ENCODE measurements at regions not wholly inside any gene's neighbourhood (a gene's known extent, or its start where the extent isn't known, plus 50 kb on each side); places are given as distances from the start of the nearest gene placed in this dataset.

DNA sequence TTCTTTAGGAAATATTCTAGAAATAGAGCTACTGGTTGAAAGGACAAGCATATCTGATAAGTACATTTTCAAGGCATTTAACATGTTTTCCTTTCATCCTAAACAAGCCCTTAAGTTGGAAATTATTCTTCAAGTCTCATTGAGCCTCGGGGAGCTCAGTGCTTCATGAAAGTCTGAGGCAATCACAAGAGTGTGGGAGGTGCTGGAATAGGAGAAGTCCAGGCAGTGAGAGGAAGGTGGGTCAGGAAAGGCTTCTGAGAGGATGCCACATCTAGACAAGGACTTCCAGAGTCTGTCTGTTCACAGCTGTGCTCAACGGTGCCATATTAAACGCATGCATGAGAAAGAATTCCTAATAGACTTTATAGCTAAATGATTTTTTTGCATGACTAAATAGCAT is 69.8 kb downstream of the CD83 start:
- no peak for DNase-seq (ENCODE audit: low spot score)

DNA sequence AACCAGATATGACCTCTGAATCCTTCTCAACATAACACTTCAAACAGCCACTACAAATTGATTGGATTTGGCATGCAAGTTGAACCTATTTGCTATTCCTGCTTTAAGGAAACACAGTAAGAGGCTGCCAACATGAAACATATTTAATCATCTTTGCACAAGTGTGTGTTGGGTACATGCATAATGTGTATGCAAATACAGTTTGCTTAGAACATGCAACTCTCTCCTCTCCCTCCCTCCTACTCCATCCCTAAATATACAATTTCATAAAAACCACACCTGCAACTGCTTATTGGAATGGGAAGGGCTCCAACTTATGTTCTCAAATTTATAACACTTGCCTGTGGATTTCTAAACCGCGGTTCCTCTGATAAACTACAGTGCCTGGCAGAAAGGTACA is 71.5 kb downstream of the CD83 start:
- no peak for DNase-seq (ENCODE audit: low spot score)

DNA sequence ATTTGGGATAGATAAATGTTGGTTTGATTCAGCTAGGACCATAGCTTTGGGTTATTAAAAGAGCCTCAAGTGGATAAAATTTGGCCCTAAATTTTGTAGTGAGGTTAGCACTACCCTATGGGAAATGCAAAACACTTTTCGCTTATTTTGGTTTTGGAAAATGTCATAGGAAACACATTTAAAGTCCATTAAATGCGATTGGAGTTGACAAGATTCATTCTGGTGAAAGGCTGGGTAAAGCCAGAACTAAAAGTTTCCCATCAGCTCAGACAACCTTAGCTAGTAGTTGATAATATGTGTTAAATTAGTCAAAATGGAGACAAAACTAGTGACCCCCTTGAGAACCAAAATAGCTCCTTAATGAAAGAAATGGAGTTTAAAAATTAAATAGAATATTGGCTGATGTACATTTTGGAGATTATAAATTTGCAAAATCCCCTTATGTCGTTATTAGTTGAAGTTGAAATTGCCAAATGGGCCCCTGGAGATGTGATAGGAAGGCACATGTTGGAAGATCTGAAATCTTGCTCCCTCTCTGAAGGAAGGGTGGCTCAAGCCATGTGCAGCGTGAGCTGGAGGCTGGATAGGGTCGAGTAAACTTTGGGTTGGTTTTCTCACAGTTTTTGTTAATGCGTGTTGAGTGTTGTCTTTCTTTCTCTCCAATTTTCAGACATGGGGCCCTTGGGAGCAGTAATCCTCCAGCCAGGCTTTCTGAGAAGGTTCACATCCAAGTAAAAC is 72.8 kb downstream of the CD83 start:
- DNase-seq (ENCODE audit: low spot score), result no peak

DNA sequence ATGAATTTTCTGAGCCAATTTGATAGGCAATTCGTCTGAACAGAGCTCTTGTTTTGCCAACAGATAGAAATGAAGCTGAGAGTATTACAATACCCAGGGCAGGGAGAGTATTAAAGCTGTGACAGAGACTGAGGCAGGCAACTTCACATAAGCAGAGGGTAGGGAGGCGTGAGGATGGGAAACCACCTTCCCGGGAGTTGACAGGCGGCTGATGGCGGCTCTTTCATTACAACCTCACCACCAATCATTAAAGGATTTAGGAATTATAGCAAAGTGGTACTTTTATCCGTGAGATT is 73.3 kb downstream of the CD83 start:
- DNase-seq (ENCODE audit: low spot score), result no peak

DNA sequence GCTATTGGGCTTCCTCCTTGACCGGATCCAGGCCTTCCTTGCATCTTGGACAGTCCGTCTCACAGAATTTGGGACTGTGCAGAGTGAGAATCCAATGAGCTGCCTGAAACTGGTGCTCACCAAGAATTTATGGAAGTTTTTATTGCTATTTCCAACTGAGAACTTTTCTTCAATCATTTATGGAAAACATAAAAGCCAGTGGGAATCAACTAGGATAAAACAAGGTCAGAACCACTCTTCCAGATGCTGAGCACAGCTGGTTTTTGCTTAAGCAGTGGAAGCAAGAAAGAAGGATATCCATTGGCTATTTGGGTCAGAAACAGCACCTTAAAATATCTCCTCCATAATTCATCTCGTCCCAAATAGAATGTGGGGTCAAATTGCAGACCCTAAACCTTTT is 74.2 kb downstream of the CD83 start:
- DNase-seq (ENCODE audit: low spot score), result no peak

DNA sequence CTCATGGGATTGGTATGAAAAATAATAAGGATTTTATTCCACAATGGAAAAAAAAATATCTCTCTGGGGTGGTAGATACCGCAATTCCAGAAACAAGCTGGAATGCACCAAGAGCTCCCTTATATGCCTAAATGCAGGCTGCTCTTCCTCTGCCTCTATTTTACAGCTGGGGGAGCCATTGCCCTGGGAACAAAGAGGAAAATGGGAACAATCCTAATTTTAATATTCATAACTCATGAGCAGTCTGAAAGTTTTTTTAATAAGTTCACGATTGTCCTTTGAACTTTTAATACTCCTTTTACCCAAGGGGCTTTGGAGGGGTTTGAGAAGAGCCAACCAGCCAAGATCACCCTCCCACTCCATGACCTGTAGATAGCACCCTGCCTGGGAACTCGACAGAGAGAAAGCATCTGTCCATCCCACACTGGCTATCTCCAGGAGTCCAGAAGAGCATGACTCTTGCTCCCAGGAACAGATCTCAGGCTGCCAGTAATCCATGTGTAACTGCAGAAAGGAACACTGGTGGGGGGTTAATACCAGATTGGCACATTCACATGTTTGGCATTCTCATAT is 74.7 kb downstream of the CD83 start:
- no peak for DNase-seq (ENCODE audit: low spot score)

DNA sequence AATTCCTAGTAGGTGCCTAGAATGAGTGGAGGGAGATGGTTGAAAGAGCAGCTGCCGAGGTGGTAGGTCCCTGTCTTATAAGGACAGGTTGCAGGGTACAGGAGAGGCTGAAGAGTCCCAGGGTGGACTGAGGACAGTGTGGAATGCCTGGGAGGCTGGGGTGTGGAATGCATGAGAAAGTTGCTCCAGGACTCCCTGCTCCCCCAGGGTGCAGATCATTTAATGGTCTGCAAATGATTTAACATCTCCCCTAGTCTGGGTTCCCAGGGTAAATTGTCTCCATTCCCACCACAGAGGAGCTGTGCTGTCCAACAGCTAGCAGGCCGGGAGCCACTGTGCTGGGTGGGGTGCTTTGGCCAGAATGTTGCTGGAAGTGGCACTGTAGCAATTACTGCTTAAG is 76.0 kb downstream of the CD83 start:
- DNase-seq (ENCODE audit: low spot score), result no peak

DNA sequence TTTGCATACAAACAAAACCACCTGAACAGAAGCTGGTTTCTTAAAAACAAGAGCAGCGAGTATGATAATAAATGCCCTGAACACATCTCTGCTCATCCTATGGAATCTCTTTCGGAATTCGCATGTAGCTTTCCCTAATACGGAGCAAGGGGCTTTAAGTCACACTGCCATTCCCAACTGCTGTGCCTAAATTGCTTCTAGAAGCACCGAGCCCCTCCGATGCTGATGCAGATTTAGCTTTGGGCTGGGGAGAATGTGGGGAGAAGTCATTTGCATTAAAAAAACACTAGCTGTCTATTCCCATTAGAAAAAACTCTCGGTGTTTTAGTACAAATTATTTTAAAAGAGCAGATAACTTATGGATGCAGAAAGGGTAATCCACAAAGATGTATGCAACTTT is 76.9 kb downstream of the CD83 start:
- no peak for DNase-seq (ENCODE audit: low spot score)

DNA sequence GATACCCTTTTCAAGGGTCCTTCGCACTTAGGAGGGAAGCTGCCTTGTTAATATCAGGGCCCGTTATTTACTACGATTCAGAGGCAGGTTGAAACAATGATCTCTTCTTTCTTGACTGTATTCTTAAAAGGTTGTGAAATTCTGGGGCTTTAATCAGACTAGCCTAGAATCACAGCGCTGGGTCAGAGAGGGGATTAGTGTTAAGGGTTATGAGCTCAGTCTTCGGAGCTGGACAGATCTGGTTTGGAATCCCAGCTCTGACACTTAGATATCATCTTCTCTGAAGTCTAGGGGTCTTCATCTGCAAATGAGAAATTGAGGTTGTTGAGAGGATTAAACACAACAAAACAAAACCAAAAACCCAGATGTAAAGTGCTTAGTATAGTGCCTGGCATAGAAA is 77.4 kb downstream of the CD83 start:
- DNase-seq (ENCODE audit: low spot score), result no peak

DNA sequence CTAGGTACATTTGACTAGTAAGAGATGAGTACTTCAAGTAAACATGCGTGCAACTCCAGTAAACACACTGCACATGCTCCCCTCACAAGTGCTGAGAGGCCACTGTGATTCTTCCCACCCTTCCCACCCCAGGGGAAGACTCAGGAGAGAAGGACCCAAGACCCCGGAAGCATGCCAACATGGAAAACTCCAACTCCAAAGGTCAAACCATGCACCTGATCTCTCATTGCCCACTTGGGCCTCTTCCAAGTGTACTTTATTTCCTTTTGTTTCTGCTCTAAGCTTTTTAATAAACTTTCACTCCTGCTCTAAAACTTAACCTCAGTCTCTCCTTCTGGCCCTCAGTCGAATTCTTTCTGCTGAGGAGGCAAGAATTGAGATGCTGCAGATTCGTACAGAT is 78.5 kb downstream of the CD83 start:
- no peak for DNase-seq (ENCODE audit: low spot score)

DNA sequence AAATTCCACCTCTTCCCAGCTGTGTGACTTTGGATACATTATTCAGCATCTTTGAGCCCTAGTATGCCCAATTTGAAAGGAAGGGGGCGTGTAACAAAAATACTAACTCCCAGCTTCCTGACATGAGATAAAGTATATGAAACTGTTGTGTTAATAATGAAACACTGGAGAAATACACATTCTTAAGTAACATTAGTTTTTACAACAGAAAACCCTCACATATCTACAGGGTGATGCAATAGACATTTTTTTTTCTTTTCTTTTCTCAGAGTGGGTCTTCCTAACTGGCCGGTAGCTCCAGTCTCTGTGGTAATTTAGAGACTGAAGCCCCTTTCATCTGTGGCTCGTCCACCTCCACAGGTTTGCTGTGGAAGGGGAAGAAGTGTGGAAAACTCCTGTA is 79.5 kb downstream of the CD83 start:
- no peak for DNase-seq (ENCODE audit: low spot score)

DNA sequence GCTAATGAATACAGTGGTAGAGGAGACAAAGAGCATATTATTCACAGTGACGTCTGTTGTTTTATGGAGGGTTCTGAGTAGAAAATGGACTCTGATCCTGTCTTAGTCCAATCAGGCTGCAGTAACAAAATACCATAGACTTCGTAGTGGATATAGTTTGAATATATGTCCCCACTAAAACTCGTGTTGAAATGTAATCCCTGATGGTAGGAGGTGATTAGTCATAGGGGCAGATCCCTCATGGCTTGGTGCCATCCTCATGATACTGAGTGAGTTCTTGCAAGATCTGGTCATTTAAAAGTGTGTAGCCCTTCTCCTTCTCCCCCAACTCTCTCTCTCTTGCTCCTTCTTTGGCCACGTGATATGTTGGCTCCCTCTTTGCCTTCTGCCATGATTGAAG is 82.5 kb downstream of the CD83 start:
- DNase-seq (ENCODE audit: low spot score), result no peak

DNA sequence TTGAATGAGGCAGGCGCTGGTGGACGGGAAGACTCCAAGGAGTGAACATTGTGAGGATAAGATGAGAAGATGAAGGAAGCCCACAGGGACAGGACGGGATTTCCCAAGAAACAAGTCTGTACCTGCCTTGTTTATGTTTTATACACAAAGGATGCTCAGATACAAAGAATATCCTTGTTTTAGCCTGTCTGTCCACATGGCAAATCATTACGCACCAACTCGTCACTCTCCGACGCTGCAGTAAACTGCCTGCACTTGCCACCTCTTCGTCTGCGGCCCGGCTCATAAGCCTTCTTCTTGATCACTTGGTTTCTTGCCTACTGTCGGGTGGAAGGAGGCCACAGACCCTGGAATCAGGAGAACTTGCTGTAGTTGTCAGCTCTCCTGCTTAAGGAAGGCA is 85.4 kb downstream of the CD83 start:
- no peak for DNase-seq (ENCODE audit: low spot score)

DNA sequence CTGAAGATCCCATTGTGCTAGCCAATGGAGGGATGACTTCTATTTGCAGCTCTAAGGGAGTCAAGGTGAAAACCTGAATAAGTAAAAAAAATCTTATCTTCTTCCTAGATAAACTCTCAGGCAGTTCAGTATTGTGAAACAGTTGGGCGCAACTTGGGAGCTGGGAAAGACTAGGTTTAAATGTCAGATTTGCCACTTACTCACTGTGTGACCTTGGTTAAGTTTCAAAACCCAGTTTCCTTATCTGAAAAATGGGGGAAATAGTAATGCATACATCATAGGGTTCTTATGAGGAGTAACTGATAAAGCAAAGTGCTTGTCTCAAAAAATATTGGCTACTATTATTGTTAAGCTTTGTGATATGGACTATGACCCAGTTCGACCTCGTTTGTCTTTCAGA is 88.8 kb downstream of the CD83 start:
- DNase-seq (ENCODE audit: low spot score), result no peak

DNA sequence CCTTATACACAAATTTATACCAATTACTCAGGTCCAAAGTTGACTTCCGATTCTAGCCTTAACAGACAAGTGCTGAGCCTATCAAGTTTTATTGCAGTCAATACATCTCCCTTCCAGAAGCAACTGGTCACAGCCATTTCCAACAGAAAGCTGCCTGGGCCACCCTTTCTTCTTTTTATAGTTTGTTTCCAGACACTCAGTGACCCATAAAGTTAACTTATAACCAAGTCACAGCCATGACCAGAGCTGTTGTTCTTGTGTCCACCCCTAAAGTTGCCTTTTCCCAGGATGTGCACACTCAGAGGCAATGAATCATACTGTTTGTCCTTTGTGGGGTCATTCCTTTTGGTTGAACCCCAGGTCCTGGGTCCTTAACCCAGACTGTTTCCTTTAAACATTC is 89.9 kb downstream of the CD83 start:
- DNase-seq (ENCODE audit: low spot score), result no peak

DNA sequence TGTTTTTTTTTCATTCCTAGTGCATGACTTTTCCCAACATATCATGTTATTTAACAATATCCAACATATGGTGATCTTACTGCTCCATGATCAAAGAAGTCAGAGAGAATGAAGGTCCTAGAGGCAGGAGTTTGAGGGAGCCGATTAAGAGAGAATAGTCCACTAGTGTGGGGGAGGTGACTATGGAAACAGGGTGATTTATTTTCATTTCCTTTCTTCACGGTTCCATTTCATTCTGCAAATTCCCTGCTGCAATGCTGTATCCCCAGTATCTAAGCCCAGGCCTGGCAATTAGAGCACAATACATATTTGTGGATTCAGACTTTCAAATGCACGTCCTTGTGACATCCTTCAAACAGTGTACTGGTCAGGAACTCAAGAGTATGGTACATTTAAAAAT is 91.4 kb downstream of the CD83 start:
- no peak for DNase-seq (ENCODE audit: low spot score)

DNA sequence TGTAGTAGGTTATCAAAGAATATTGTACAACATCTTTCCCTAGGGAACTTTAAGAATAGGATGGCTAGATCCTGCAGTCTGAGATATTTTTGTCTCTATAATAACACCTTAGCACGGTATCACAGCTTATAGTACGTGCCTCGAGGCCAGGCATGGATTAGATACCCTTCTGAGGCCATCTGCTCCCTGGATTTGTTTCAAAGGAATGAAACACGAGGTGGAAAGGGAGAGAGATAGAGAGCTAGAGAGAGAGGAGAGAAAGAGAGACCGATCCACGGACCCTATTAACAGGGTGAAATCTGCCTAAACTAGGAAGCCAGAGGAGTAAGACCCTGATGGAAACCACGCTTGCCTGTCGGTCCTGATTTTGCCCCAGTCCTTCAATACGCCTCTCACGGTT is 92.5 kb downstream of the CD83 start:
- DNase-seq (ENCODE audit: low spot score), result no peak

DNA sequence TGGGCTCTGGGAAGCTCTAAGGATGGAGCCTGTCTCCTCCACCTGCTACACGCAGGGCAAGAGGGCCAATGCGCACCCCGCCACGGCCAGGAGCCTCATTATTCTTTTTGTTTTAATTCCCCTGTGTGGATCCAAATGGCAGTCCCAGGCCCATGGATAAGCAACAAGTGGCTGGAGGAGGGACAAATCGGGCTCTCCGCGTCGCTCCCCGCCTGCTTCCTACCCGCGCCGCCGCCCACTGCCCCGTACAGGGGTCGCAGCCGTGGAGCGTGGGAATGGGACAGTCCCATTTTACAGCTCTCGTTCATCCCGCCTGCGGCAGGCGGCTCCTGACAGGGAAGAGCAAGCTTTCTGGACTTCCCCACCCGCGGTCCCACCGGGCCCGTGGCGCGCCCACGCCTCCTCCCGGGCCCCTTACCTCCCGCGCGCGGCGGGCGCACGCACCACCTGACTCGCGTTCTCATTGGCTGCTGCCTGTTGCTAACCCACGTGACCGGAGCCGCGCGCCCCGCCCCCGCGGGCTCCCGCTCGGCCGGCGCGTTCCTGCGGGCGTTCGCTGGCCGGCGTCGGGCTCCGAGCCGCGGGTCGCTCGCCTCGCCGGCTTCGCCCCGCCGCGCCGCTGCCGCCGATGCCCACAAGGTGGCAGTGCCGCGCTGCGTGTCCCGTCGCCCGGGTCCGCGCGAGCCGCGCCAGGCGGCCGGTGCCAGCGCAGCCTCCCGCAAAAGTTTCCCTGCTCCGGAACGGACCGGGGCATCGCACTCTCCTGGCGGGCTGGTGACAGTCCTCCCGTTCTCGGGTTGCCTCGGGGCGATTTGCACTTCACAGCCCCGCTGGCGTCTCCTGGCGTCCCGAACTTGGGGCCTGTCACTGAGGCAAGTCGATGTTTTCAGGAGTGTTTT is 93.3 kb downstream of the CD83 start:
- peak; percentile 91 for DNase-seq (ENCODE audit: low spot score)

DNA sequence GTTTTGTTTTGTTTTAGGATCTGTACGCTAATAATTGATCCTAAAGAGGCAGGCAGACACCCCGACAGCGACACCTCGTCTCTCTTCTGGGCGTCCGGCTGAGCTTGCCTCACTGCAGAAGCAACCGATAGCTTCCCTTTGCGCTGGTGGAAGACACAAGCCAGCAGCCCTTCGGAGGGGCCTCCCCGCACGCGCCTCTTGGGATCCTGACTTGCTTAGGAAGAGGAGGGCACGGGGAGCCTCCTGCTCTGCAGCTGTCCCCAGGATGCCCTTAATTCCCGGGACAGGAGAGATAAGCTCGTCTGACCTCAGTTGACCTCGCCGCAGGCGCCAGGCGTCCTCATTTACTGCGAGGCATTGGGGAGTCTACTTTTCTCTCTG is 94.0 kb downstream of the CD83 start:
- no peak for DNase-seq (ENCODE audit: low spot score)

DNA sequence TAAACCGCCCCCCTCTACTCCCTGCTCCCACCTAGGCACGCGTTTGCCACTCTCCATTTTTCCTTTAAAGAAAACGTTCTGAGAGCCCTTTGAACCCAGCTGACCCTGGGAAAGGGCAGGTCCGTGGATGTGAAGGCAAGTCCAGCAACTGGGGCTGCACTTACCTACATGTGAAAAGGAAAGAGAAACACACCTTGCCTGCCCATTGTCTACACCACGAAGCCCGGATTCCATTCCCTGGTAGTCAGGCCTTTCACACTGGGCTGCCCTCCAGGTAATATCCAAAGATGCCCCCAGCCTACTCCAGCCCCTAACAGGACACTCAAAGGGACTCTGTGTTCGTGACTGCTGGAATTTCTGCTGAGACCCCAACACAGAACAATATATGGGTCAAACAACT is 94.4 kb downstream of the CD83 start:
- no peak for DNase-seq (ENCODE audit: low spot score)

DNA sequence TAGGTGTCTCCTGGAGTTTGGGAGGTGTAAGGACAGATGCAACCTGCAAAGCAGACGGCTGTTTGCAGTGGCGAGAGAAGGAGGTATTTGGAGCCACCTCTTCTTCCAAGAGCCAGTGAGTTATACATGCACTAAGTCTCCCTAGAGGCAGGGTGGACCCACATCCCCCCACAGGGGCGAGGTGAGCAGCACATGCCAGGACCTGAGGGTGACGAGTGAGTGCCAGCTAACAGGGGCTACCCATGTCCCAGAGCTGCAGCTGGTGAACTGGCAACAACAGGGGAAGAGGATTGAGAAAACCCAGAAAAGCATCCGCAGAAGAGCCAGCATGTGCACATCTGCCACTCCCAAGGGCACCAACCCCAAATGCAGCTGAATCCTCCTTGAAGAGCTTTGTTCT is 95.1 kb downstream of the CD83 start:
- DNase-seq (ENCODE audit: low spot score), result no peak

DNA sequence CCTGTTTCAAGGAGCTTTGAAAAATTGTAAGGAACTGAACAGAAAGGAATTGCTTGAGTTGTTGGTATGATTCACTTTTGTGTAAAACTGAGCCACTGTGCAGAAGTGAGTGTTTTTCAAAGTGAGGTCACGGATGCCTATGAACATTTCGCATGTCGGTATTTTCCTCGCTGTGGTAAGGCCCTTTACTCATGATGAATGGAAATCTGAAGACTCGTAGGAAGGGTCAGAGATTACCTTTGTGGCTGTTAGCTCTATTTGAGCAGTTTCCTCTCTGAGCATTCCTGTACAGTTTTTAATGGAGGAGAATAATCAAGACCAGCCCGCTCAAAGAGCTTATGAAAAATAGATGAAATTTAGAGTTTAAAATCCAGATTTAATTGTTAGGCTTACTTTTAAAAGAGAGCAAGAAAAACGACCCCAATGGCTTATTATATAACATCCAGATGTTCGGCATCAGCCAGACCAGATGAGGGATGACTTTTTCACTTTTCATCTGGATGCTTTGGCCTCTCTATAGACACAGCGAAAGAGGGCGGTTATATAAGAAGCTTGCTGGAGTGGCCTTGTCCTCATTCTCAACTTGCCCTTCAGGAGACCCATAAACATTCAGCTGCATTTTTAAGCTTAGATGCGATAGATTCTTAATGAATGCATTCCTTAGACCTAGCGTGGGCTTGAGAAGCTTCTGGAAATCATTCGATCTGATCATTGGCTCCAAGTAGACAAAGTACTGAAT is 99.5 kb downstream of the CD83 start:
- no peak for DNase-seq (ENCODE audit: low spot score)
